ENCODE measurements at regions not wholly inside any gene's neighbourhood (a gene's known extent, or its start where the extent isn't known, plus 50 kb on each side); places are given as distances from the start of the nearest gene placed in this dataset.

DNA sequence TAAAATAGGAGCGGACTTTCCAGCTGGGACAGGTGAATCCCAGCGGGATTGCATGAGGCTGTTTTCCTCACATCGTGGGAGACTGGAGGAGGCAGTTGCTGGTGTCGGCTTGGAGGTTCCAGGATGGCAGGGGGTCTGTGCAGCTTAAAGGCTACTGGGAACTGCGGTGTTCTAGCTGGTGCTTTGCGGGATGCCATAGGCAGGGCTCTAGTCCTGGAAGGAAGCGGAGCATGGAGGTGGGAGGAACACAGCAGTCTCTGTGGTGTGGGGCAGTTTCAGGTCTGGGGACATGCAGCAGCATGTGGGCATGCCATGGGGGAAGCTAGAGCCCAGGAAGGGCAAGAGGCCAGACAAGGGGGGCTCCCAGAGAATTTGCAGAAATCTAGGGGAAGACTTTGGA is 141.5 kb downstream of the NSG2 start:
- dilution Hi-C loops (cut with MboI; ENCODE audit: extremely low pct_ligation_motif_present, low sequenced_read_pairs): no loop called here
- H3K9ac ChIP-seq (replicated peaks; ENCODE audit: extremely low read depth, insufficient read depth, low read length): no peak overlapping the region
- peaks cover 4% of the 10 kb centered on the region for H3K9me3 ChIP-seq (replicated peaks; ENCODE audit: control insufficient read depth, insufficient read depth, low read length)
- TF ChIP-seq JUN (IDR thresholded peaks at IDR 0.05; ENCODE audit: borderline replicate concordance, insufficient read depth, insufficient read length, low read depth) (no peak), GATA2 (IDR thresholded peaks at IDR 0.05; ENCODE audit: insufficient read depth, insufficient read length, low read depth, low read length) (no peak), CTCF (IDR thresholded peaks at IDR 0.05; ENCODE audit: extremely low read depth in 1 of 2, insufficient read depth in 1 of 2, low read depth in 1 of 2, low read length in 2 of 2) (no peak)
- no peak overlapping the region for H2AFZ ChIP-seq (ENCODE audit: low read depth, low read length)
- no peak overlapping the region for H3K4me2 ChIP-seq (ENCODE audit: insufficient read depth, low read length)
- H3K9me1 ChIP-seq (replicated peaks; ENCODE audit: control insufficient read depth, extremely low read depth, insufficient read depth, low read length): no peaks in the 10 kb centered on the region
- intact Hi-C loops (cut with micrococcal nuclease): no loop called here
- no peaks in the 10 kb centered on the region for H3K27me3 ChIP-seq (ENCODE audit: control insufficient read depth in 2 of 2, insufficient read depth in 2 of 2, low read length in 2 of 2)
- DNase-seq (ENCODE audit: low read depth, low spot score) (no peak), FAIRE-seq (no peak)
- BruUV-seq (replicated peaks): no TSS peak
- ChIA-PET CTCF (no interaction called here), POLR2A (no interaction called here)
- H3K4me3 ChIP-seq (replicated peaks in 1 of 3; ENCODE audit: insufficient read depth in 1 of 3, low read depth in 1 of 3, low read length in 3 of 3): no peak overlapping the region
- H3K27ac ChIP-seq (ENCODE audit: insufficient read depth, low read depth, low read length): no peak overlapping the region
- H3K79me2 ChIP-seq (ENCODE audit: control insufficient read depth, insufficient read depth, low read length): no peaks in the 10 kb centered on the region
- no peaks in the 10 kb centered on the region for H3K4me1 ChIP-seq (ENCODE audit: control insufficient read depth, extremely low read depth, insufficient read depth, low read length)
- no peaks in the 10 kb centered on the region for H3K36me3 ChIP-seq (ENCODE audit: control insufficient read depth in 2 of 2, extremely low read depth in 1 of 2, insufficient read depth in 2 of 2, low read length in 2 of 2)
- no peaks in the 10 kb centered on the region for H4K20me1 ChIP-seq (replicated peaks; ENCODE audit: control insufficient read depth, extremely low read depth, insufficient read depth, low read length)

DNA sequence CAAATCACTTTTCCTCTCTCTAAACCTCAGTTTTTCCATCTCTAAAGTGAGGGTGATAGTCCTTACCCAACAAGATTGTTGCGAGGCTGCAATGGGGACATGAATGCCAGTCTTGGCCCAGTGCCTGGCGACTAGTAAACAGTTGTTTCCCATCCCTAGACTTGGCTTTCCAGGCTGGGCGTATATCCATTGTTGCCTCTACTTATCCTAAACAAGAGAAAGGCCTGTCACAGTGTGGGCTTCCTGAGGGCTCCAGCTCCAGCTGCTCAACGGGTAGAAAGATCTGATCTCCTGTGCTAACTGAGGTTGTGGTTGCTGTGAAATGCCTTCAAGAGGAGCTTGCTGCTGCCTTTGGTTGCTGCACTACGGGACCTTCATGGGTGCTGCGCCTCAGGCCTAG is 142.0 kb downstream of the NSG2 start:
- BruUV-seq (replicated peaks): no TSS peak

More for the DNA sequence above, 142.0 kb downstream of the NSG2 start:
- H3K27me3 ChIP-seq (ENCODE audit: control insufficient read depth in 2 of 2, insufficient read depth in 2 of 2, low read length in 2 of 2): no peaks in the 10 kb centered on the region
- no peak overlapping the region for H3K4me2 ChIP-seq (ENCODE audit: insufficient read depth, low read length)
- H3K27ac ChIP-seq (ENCODE audit: insufficient read depth, low read depth, low read length): no peak overlapping the region
- no peak overlapping the region for H2AFZ ChIP-seq (ENCODE audit: low read depth, low read length)
- no peaks in the 10 kb centered on the region for H3K4me1 ChIP-seq (ENCODE audit: control insufficient read depth, extremely low read depth, insufficient read depth, low read length)
- POLR2A ChIA-PET: no interaction called here
- FAIRE-seq (no peak), DNase-seq (ENCODE audit: low read depth, low spot score) (no peak)
- no peak for TF ChIP-seq MYC (IDR thresholded peaks at IDR 0.05; ENCODE audit: low read depth, low read length)
- no peak for TF ChIP-seq GATA2 (IDR thresholded peaks at IDR 0.05; ENCODE audit: insufficient read depth, insufficient read length, low read depth, low read length)
- TF ChIP-seq FOS (IDR thresholded peaks at IDR 0.05; ENCODE audit: borderline replicate concordance, insufficient read depth, low read length): no peak
- no peak for TF ChIP-seq JUN (IDR thresholded peaks at IDR 0.05; ENCODE audit: borderline replicate concordance, insufficient read depth, insufficient read length, low read depth)
- TF ChIP-seq CTCF (IDR thresholded peaks at IDR 0.05; ENCODE audit: extremely low read depth in 1 of 2, insufficient read depth in 1 of 2, low read depth in 1 of 2, low read length in 2 of 2): no peak
- TF ChIP-seq POLR2AphosphoS5 (IDR thresholded peaks at IDR 0.05; ENCODE audit: insufficient read depth, low read depth, low read length): no peak
- TF ChIP-seq MAX (IDR thresholded peaks at IDR 0.05; ENCODE audit: insufficient read depth, insufficient read length): no peak
- no peak for TF ChIP-seq POLR2A (IDR thresholded peaks at IDR 0.05; ENCODE audit: low read depth, low read length)
- TF ChIP-seq EZH2 (IDR thresholded peaks at IDR 0.05; ENCODE audit: borderline replicate concordance, low read depth, low read length, severe bottlenecking): no peak
- H4K20me1 ChIP-seq (replicated peaks; ENCODE audit: control insufficient read depth, extremely low read depth, insufficient read depth, low read length): no peaks in the 10 kb centered on the region
- H3K9me3 ChIP-seq (replicated peaks; ENCODE audit: control insufficient read depth, insufficient read depth, low read length): peaks cover 4% of the 10 kb centered on the region
- H3K36me3 ChIP-seq (ENCODE audit: control insufficient read depth in 2 of 2, extremely low read depth in 1 of 2, insufficient read depth in 2 of 2, low read length in 2 of 2): no peaks in the 10 kb centered on the region
- no peak overlapping the region for H3K4me3 ChIP-seq (replicated peaks in 1 of 3; ENCODE audit: insufficient read depth in 1 of 3, low read depth in 1 of 3, low read length in 3 of 3)
- dilution Hi-C loops (cut with MboI; ENCODE audit: extremely low pct_ligation_motif_present, low sequenced_read_pairs) (no loop called here), intact Hi-C loops (cut with micrococcal nuclease) (no loop called here)
- CTCF ChIA-PET: no interaction called here
- H3K9ac ChIP-seq (replicated peaks; ENCODE audit: extremely low read depth, insufficient read depth, low read length): no peak overlapping the region
- no peaks in the 10 kb centered on the region for H3K79me2 ChIP-seq (ENCODE audit: control insufficient read depth, insufficient read depth, low read length)
- no peaks in the 10 kb centered on the region for H3K9me1 ChIP-seq (replicated peaks; ENCODE audit: control insufficient read depth, extremely low read depth, insufficient read depth, low read length)
